ENCODE measurements at regions not wholly inside any gene's neighbourhood (a gene's known extent, or its start where the extent isn't known, plus 50 kb on each side); places are given as distances from the start of the nearest gene placed in this dataset.

- TF ChIP-seq, protein P1, sequence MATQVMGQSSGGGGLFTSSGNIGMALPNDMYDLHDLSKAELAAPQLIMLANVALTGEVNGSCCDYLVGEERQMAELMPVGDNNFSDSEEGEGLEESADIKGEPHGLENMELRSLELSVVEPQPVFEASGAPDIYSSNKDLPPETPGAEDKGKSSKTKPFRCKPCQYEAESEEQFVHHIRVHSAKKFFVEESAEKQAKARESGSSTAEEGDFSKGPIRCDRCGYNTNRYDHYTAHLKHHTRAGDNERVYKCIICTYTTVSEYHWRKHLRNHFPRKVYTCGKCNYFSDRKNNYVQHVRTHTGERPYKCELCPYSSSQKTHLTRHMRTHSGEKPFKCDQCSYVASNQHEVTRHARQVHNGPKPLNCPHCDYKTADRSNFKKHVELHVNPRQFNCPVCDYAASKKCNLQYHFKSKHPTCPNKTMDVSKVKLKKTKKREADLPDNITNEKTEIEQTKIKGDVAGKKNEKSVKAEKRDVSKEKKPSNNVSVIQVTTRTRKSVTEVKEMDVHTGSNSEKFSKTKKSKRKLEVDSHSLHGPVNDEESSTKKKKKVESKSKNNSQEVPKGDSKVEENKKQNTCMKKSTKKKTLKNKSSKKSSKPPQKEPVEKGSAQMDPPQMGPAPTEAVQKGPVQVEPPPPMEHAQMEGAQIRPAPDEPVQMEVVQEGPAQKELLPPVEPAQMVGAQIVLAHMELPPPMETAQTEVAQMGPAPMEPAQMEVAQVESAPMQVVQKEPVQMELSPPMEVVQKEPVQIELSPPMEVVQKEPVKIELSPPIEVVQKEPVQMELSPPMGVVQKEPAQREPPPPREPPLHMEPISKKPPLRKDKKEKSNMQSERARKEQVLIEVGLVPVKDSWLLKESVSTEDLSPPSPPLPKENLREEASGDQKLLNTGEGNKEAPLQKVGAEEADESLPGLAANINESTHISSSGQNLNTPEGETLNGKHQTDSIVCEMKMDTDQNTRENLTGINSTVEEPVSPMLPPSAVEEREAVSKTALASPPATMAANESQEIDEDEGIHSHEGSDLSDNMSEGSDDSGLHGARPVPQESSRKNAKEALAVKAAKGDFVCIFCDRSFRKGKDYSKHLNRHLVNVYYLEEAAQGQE (IDR thresholded peaks at IDR 0.05; ENCODE audit: borderline replicate concordance) = no peak
- TF ChIP-seq, protein P2, sequence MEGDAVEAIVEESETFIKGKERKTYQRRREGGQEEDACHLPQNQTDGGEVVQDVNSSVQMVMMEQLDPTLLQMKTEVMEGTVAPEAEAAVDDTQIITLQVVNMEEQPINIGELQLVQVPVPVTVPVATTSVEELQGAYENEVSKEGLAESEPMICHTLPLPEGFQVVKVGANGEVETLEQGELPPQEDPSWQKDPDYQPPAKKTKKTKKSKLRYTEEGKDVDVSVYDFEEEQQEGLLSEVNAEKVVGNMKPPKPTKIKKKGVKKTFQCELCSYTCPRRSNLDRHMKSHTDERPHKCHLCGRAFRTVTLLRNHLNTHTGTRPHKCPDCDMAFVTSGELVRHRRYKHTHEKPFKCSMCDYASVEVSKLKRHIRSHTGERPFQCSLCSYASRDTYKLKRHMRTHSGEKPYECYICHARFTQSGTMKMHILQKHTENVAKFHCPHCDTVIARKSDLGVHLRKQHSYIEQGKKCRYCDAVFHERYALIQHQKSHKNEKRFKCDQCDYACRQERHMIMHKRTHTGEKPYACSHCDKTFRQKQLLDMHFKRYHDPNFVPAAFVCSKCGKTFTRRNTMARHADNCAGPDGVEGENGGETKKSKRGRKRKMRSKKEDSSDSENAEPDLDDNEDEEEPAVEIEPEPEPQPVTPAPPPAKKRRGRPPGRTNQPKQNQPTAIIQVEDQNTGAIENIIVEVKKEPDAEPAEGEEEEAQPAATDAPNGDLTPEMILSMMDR (IDR thresholded peaks at IDR 0.05; ENCODE audit: poor library complexity, severe bottlenecking) = no peak
- TF ChIP-seq RAD21 (conservative IDR thresholded peaks at IDR 0.05) (no peak), POLR2AphosphoS5 (IDR thresholded peaks at IDR 0.05) (no peak), TAF1 (IDR thresholded peaks at IDR 0.05; ENCODE audit: low read depth) (no peak), EZH2 (IDR thresholded peaks at IDR 0.05; ENCODE audit: borderline replicate concordance, insufficient read depth, low read length, poor library complexity, severe bottlenecking) (no peak)
Measured at GRCh38 chr13:57918086-57918485, 286.5 kb downstream of the PCDH17 start.
